ENCODE measurements at regions not wholly inside any gene's neighbourhood (a gene's known extent, or its start where the extent isn't known, plus 50 kb on each side); places are given as distances from the start of the nearest gene placed in this dataset.
"Not testable (repeated sequence)": the region's sequence is repeated elsewhere in the genome, so short reads cannot be mapped to it uniquely, and the experiment has no call there.

DNA sequence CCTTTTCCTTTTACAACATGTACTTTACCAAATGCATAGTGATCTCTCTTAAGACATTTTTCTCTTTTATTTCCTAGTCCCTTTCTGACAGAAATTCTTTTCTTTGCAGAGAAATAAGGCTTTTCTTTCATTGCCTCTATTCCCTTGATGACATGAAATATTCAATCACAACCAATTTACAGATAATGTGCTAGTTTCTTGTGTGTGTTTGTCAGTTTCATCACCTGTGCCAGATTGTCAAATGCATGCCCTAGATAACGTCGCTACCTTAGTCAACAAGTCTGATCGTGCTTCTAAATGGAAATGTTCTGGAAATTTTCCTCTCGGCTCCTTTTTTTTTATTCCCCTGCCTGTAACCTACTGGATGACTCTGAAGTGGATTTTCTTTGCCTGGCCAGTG lies 478.1 kb downstream of the KLF5 start:
- DNase-seq: no peak

DNA sequence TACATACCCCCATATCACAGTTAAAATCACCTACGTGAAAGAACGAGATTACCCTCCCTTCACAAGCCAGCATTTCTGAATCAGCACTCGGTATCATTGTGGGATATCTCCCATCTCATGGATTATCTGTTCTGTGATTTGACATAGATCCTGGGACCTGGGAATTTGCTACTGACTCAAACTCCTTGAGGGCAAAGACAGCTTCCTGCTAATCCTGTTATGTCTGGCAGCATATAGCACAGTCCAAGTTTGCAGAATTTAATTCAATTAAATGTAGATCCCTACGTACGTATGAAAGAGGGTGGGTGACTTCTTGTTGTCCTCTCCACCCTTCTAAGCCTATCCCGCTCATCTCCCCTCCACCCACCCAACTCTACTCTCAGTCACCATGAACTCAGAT lies 476.5 kb downstream of the KLF5 start:
- DNase-seq: no peak

DNA sequence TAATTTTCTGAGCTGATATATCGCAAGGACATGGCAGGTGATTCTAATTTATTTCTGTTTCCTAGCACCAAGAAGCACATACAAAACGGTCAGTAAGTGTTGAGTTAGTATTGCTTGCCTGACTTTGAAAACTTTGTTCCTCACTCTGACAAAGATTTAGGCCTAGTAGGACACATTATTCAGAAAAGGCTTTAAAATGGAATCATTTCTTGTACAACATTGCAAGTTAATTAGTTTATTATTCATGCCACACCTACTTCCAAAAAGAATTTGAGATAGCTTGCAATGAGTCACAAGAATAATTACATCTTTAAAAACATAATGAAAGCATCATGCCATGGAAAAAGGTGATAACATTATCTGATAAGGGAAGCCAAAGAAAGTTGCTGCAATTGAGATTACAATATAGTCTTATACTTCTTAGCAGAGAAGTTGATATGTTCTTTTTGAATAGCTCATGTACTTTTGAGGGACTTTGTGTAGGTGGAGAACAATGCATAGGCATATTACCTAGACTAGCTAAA lies 474.2 kb downstream of the KLF5 start:
- no peak for DNase-seq

DNA sequence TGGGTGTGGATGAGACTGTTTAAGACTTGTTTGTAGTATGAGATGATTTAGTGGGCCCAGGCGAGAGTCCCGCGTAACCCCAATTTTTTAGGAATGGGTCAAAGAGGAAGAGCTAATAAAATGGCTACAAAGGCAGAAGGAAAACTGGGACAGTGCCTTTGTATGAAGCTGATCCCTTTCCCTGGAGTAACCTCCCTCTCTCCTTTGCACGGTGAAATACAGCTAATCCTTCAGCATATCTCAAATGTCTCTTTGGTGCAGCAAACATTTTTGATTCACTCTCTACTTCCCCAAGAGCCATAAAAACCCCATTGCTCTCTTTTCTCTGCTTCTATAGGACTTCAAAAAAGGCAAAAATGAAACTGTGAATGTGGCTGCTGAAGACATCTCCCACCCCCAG lies 473.8 kb downstream of the KLF5 start:
- no peak for DNase-seq

DNA sequence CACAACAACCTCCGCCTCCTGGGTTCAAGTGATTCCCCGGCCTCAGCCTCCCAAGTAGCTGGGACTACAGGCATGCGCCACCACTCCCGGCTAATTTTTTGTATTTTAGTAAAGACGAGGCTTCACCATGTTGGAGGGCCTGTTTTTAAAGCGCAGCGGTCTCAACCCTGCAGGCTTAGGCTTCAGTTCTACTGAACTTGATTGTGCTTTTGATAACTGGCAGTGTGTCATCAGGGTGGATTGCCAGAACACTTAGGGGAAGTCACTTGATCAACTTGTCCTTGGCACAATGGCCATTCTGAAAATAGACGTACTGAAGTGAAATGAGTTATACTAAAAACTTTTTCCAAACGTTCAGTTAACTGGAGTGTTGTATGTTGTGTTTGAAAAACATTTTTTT lies 472.2 kb downstream of the KLF5 start:
- DNase-seq: no peak

DNA sequence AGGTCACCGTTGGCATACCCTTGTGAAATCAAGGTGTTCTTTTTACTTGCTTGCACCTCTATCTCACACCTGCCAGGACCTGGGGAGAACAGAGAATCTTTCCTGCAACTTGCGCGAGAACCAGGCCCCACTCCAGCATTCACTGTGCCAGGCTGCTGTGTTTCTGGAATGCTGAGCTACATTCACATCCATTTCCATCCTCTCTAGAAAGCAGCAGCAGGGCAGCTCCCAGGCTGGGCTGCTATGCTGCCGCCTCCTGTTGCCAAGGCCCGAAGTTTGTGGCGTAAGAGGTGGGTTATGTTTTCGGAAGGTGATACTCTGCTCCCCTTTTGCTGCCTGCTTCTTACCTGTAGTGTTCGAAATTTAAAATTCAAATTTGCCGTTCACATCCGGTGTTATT lies 464.1 kb downstream of the KLF5 start:
- DNase-seq: no peak

DNA sequence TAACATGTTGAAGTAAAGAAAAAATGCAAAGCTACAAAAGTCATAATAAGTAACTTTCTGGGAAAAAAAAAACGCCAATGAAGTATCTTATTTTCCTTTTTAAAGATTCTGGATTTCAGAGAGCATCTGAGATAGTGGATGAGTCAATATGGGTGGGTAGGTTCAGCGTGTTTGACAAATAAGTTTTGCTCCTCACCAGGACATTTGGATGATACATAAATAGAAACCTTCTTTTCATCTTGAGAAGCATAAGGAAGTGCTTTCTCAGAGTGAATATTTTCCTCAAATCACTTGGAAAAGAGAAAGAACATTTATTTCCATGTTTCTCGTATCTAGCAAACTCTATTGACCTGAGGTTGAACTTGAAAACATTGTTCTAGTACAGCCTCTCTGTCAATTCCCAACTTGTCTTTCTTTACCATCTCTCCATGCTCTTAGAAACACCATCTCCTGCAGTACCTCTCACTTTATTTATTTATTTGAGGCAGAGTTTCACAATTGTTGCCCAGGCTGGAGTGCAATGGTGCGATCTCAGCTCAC lies 463.2 kb downstream of the KLF5 start:
- no peak for DNase-seq

DNA sequence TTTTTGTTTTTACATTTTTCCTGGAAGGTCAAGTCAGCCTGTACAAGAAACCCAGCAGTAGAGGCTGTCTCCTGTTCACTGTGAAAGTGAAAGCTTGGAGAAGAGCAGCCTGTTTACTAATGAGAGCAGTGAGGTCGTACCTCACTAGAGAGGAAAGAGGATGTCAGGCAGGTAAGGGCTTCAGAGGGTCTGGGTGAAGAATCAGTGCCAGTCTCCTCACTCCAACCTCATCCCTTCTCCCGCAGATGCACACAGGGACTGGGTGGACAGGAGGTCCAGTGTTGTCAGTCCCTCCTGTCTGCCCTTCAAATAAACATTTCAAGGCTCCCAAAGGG lies 462.5 kb downstream of the KLF5 start:
- no peak for DNase-seq

DNA sequence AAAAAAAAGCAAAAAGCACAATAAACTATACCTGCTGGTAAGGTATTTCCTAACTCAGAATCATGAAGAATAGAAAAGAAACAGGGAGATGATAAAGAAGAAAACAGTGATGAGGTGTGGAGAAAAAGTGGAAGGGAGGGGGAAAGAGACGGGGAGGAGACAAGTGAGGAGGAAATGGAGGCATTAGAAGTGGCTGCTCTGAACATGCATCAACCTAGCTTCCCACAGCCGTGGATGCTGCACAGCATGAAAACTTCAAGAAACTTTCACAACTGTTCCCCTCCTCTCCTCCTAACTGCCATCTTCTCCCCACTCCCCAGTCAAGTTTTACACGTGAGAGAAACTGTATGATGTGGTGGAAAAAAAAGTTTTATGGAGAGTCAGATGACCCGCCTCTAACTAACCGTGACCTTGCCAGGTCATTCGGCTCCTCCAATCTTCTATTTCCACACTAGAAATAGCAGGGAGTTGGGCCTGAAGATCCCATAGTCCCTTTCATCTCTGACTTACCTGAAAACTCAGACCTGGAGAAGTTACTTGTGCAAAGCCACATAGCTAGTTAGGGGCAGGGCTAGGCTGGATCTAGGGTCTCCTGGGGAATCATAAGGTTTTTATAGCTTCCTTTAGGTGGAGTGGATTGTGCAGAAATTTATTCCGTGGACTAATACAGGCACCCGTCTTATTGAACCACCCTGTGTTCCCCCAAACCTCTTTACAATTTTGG lies 461.9 kb downstream of the KLF5 start:
- no peak for DNase-seq

DNA sequence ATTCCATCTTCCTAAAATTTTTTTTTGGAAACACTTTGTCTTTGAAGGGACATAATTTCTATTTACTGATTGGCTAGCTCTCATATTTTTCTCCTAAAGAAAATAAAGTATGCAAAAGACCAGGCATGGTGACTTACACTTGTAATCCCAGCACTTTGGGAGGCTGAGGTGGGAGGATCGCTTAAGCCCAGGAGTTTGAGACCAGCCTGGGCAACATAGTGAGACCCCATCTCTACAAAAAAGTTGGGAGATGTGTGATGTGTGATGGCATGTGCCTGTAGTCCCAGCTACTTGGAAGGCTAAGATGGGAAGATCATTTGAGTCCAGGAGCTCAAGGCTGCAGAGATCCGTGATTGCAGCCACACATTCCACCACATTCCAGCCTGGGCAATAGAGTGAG lies 461.3 kb downstream of the KLF5 start:
- not testable (repeated sequence) for DNase-seq

DNA sequence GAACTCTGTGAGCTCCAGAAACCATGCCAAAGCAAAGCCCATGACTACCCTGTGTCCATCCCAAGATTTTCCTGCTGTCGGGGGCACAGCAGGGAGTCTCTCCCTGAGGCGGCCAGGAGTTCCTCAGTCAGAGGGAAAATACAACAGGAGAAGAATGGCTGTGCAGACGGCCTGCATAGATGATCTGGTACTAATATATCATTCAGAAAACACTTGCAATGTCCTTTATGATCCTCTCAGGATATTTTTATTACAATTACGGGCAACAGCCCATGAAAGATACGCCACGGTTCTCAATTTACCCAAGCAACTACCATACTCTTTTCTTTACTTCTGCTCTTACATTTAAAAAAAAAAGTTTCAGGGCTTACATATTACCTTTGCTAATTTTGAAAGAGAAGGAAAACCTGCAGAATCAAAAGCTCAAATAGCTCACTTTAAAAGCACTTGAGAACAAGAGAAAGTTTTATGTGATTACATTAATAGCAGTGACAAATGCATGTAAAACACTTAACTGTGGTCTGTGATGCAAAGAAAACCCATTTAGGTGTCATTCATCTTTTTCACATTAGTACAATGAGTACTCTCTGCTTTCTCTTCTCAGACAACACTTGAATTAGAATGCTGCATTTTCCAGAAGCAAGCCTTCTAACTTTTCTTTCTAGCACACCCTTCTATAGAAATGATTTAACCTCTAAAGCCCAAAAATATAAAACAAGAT lies 460.8 kb downstream of the KLF5 start:
- no peak for DNase-seq

DNA sequence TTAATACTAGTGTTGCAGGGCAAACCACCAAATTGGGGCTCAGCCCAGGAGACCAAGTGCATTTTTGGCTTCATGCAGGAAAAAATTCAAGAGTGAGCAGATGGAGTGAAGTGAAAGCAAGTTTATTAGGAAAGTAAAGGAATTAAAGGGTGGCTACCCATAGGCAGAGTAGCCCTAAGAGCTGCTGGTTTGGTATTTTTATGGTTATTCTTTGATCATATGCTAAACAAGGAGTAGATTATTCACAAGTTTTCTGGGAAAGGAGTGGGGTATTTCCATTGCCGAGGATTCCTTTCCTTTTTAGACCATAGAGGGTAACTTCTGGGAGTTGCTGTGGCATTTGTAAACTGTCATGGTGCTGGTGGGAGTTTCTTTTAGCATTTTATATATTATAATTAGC lies 459.0 kb downstream of the KLF5 start:
- DNase-seq: no peak

DNA sequence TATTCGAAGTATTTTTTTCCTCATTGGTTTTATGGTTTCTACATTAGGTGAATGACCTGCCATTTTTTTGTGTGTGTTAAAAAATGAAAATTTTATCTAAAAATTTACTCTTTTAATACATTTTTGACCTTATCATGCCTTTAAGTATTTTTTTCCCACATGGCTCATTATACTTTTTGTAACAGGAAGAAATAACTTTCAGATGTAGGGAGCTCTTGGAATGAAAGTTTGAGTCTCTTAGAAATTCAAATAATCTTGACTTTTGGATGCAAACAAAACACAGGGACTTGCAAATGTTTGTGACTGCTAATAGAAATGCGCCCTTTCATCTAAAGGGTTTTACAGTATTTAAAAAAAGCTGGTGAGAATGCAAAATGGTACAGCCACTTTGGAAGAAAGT lies 457.9 kb downstream of the KLF5 start:
- no peak for DNase-seq

DNA sequence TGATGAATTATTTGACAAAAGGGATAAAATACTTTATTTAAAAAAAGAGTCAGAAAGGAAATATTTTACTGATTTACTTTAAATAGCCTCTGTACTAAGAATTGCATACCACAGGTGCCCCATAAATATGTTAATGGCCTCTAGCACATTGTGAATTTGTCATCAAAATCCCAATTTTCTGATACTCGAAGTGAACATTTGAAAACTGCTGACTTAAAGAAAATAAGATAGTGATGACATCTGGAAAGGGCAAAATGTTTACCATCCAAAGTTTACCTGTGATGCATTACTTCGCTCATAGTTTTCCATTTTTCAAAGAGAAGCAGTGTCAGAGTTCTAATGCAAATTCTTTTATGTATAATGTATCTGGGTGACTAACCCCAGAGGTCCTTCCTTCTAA lies 455.4 kb downstream of the KLF5 start:
- DNase-seq: no peak

DNA sequence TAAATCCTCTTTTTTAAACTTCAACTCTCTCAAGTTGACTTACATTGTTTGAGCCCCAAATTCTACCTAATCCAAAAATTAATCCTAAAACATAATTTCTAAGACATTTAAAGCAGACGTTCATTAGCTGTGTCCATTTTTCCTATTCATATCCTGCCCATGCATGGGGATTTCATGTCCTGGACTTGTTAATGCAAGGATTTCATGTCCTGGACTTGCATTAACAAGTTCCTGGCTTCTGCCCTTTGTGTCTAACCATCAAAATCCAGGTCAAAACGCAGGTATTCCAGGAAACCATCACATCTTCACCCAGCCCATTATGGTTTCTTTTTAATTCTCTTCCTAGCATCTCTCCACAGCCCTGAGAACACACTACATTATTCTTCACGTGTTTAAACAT lies 454.9 kb downstream of the KLF5 start:
- DNase-seq: no peak

DNA sequence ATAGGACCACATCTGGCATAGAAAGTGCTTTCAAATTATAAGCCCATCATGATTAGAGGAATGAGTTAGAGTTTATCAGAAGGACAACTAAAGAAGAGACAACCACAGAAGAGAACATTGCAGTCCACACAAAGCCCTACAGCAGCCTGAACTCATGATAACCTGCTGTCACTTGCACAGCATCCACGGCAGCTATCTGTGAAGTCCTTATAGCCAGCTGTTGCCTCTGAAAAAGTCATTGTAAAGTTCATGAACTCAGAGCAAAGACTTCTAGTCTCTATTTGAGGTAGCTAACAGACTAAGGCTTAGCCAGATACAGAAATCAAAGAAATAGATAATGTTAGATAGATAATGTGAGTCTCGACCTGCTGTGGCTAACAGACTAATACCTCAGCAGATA lies 450.0 kb downstream of the KLF5 start:
- no peak for DNase-seq

DNA sequence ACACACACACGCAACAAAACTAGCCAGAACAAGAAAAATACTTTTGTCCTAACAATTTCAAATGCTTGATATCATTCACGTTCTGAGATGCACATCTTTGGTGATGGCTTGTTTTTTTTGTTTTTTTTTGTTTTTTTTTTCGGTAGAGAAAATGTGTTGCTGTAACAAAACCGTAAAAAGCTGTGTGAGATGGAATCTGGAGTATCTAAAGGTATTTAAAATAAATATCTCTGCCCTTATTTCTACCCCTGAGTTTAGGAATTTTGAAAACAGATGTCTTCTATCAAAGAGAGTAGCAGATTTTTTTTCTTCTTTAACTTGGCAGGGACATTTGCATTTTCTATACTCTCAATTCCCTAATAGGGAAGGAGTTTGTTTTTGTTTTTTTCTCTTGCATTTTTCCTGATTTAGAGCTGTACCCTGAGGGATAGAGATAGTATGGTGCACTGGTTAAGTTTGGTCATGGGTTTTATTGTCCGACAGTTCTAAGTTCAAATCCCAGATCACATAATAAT lies 446.6 kb downstream of the KLF5 start:
- no peak for DNase-seq

DNA sequence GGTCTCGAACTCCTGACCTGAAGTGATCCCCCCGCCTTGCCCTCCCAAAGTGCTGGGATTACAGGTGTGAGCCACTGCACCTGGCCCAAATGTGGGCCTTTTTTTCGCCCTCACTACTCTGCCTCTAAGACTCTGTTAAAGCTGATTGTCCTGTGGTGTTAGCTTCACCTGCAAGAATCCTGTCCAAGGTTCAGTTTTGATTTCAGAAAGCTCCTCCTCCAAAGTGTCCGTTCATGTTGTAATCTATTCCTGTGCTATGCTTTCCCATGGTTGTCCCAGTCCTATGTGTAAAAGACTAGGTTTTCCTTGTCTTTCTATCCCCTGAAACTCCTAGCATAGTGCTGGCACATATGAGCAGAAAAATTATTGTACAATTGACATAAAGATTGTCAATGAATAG lies 440.9 kb downstream of the KLF5 start:
- no peak for DNase-seq

DNA sequence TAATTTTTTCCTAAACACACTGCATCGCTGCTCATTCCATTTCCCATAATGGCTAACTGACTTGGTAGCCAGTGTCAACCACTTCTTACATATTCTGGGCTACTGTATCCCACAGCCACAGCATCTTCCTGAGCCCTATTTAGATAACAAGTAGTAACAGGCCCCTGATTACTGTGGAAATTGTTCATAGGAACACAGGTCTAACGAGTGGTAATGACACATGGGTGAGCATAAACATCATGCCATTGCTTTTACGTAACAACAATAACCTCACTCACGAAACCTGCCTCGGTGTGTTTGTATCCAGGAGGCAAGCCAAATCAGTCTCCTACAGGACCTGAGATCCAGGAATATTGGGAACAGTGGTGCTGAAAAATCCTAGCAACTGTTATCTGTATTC lies 438.6 kb downstream of the KLF5 start:
- no peak for DNase-seq

DNA sequence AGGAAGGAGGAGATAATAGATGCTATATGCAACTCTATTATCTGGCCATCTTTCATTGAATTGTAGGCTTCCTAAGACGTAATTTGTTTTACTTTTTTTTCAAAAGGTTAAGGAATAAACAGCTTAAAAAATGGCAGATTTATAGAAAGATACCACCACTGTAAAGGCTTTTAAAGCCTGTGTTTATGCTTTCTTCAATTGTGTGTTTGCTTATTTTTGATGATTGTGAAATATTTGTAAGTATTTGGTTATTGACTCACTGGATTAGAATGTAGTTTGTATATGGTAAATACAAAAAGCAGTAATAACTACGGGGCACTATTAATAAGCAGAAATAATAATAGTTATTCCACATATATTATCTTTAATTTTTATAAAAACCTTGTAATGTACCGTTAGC lies 437.9 kb downstream of the KLF5 start:
- no peak for DNase-seq

DNA sequence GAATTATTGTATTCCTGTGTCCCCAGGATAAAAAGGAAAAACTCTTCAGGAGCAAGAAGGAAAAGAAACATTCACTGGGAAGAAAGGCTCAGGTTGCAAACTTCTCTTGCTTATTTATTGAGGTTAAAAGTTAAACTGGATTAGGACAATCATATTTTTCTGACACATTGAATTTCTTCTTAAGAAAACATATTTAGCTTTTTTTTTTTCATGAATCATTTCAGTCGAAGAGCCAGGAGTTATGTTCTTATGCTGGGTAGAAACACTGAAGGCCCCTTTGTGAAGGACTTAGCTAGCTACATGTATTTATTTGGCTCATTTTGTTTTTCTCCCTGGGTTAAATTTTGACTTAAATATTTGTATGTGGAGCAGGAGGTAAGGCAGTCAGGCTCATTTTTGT lies 434.0 kb downstream of the KLF5 start:
- no peak for DNase-seq

DNA sequence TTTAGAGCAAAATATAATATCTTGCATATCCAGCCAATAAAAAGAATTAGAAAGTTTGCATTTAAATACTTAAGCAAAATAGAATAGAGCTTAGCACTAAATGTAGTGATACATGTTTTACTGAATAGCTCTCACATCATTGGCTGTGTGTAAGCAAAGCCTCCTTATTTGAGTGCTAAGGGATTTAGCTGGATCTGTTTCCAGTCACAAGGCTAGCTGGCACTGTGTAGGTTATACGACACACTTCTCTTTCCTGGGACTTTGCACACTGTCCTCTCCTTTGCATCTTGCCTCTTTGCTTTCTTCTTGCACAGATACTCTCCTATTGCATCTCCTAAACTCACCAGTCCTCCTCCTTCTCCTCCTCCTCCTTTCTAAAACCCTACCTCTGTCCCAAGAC lies 423.8 kb downstream of the KLF5 start:
- no peak for DNase-seq

DNA sequence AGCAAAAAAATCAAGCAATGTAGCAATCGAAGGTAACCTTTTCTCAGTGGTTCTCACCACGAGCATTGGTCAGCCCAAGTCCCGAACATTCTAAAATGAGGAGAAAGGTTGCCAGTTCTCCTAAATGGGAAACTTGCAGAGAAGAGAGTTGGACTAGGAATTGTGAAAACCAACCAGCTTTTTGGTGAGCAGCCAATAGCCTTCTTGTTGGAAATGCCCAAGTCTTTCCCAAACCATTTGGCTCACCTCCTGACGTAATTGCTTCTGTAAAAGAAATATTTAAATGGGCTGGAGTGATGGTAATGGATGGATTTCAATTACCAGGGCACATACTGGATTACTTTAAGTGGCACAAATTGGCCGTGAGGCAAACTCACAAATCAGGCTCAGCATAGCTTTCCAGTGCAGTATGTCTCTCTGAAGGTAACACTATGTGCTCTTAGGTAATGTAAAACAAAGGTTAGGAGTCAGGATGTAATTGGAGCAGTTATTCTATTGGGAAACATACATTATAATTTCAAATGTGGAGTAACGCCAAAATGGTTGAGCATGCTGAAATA lies 423.2 kb downstream of the KLF5 start:
- no peak for DNase-seq
